WI38 (cell line): ENCODE measurements at regions not wholly inside any gene's neighbourhood (a gene's known extent, or its start where the extent isn't known, plus 50 kb on each side); places are given as distances from the start of the nearest gene placed in this dataset.
"Not testable (repeated sequence)": the region's sequence is repeated elsewhere in the genome, so short reads cannot be mapped to it uniquely, and the experiment has no call there.

Experiments
- H3K4me3 ChIP-seq: 2 replicates; pipeline ENCODE4 v1.5.1; 2011; ENCODE audit warnings: low read depth, mild to moderate bottlenecking, control low read depth, low read length
- TF ChIP-seq, protein P1 (sequence below): IDR thresholded peaks from 2 replicates; pipeline ENCODE4 v1.5.1; 2012; ENCODE audit warnings: low read depth, mild to moderate bottlenecking, control low read depth, low read length

- TF ChIP-seq, protein P1, sequence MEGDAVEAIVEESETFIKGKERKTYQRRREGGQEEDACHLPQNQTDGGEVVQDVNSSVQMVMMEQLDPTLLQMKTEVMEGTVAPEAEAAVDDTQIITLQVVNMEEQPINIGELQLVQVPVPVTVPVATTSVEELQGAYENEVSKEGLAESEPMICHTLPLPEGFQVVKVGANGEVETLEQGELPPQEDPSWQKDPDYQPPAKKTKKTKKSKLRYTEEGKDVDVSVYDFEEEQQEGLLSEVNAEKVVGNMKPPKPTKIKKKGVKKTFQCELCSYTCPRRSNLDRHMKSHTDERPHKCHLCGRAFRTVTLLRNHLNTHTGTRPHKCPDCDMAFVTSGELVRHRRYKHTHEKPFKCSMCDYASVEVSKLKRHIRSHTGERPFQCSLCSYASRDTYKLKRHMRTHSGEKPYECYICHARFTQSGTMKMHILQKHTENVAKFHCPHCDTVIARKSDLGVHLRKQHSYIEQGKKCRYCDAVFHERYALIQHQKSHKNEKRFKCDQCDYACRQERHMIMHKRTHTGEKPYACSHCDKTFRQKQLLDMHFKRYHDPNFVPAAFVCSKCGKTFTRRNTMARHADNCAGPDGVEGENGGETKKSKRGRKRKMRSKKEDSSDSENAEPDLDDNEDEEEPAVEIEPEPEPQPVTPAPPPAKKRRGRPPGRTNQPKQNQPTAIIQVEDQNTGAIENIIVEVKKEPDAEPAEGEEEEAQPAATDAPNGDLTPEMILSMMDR = no peak
- H3K4me3 ChIP-seq = no peak overlapping the region
Observed at GRCh38 chr3:6416049-6416661, 444.8 kb upstream of the GRM7 start.

- TF ChIP-seq, protein P1 = no peak
- H3K4me3 ChIP-seq = no peak overlapping the region
Observed at GRCh38 chr3:6417174-6417573, 443.7 kb upstream of the GRM7 start.

- TF ChIP-seq, protein P1 = no peak
- H3K4me3 ChIP-seq = no peak overlapping the region
Observed at GRCh38 chr3:6418485-6418884, 442.4 kb upstream of the GRM7 start.

DNA sequence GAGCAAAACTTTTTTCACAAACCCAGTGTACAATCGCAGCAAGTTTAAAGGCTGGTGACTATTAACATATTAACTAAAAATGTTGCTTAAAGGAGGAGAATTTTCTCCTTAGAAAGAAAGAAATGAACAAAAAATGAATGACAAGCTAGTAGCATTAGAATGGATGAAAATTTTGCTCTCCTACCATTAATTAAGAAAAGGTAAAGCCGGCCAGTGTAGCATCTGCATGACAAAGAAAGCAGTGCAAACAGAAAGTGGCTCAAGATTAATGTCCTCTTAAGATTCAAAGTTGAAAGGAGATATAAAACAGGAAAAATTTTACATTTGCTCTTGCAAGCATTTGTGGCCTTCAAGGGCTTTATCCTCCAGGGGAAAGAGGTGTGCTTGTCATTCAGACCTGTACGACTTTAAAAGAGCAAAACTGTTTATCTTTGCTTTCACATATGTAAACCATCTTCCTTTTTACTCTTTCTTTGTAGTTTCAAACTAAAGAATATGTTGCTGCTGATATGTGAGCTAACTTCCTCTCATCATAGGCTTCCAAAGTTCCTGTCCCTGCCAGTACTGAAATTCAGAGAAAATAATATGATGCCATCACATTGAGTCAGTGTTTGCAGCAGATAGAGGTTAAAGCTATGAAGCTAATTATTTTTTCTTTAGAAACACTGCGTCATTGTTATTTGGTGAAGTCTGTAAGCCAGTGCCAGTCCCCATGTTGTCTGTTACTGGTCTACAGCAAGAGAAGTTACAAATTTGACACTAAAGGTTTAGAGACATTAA is 439.1 kb upstream of the GRM7 start:
- TF ChIP-seq, protein P1 = no peak
- no peak overlapping the region for H3K4me3 ChIP-seq

DNA sequence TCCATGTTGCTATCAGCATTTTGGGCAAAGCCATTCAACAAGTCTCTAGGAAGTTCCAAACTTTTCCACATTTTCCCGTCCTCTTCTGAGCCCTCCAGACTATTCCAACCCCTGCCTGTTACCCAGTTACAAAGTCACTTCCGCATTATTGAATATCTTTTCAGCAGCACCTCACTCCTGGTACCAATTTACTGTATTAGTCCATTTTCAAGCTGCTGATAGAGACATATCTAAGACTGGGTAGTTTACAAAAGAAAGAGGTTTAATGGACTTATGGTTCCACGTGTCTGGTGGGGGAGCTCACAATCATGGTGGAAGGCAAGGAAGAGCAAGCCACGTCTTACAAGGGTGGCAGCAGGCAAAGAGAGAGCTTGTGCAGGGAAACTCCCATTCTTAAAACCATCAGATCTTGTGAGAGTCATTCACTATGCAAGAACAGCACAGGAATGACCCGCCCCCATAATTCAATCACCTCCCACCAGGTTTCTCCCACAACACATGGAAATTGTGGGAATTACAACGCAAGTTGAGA is 435.6 kb upstream of the GRM7 start:
- no peak overlapping the region for H3K4me3 ChIP-seq
- TF ChIP-seq, protein P1 = no peak

DNA sequence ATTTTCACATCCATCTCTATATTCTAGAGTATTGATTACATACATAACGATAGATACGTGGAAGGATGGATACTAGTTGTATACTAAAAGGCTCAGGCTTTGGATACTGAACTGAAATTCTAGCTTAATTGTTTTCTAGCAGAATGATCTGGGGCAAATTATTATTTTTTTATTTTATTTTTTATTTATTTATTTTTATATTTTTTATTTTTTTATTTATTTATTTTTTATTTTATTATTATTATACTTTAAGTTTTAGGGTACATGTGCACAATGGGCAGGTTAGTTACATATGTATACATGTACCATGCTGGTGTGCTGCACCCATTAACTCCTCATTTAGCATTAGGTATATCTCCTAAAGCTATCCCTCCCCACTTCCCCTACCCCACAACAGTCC is 432.6 kb upstream of the GRM7 start:
- H3K4me3 ChIP-seq = not testable (repeated sequence)

DNA sequence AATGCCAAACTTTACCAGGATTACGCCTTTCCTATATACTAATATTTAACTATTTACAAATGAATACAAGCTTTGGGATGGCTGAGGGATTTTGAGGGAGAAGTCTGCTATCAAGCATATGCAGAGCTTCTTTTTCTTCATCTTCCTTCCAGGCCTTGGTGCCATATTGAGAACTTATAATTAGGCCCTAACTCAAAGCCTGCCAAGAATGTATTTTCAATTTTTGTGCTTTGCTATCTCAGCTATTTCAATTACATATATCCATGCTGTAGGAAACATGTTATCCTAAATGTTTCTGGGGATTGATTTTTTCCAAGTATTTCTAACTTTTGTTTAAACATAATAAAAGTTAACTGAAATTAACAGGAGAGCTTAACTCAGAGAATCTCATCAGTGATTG is 425.0 kb upstream of the GRM7 start:
- TF ChIP-seq, protein P1 = no peak
- no peak overlapping the region for H3K4me3 ChIP-seq
